ENCODE measurements at regions not wholly inside any gene's neighbourhood (a gene's known extent, or its start where the extent isn't known, plus 50 kb on each side); places are given as distances from the start of the nearest gene placed in this dataset.

DNA sequence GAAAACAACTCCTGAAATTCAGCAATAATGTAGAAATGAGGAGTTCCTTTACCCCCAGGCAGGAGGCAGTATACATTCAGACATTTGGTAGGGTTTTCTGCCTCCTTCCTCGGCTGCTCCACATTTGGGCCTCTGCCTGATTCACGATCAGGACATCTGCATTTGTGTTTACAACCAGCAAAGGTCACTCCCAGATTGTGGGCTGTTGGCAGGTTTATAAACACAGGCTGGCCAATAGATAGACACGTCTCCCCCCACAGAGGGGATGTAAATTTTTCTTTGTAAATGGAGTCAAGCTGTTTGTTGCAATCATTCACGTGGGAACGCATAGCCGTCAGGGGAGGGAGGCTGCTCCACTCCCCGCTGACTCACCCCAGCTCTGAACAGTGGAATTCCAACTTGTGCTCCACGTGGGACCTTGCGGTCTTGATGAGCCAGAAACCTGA, 252.1 kb upstream of the N4BP1 start:
- Histone ChIP-seq H3K79me2 (ENCODE audit: control insufficient read depth, insufficient read depth, low read length) (no peaks in the 10 kb centered on the region), H3K9ac (ENCODE audit: low read length) (no peak overlapping the region), H3K9me3 (ENCODE audit: control extremely low read depth in 1 of 3, control insufficient read depth in 2 of 3, insufficient read depth in 1 of 3, low read length in 2 of 3) (peaks cover 0 to 12% (median 0%) of the 10 kb centered on the region in 3 donors), H4K20me1 (ENCODE audit: control insufficient read depth, insufficient read depth, low read length, poor library complexity, severe bottlenecking) (no peaks in the 10 kb centered on the region), H3K27ac (ENCODE audit: low read length in 2 of 2) (no peak overlapping the region), H3K36me3 (replicated peaks in 1 of 2; ENCODE audit: control extremely low read depth in 1 of 2, control insufficient read depth in 1 of 2, extremely low read depth in 1 of 2, insufficient read depth in 2 of 2, low read length in 1 of 2) (no peaks in the 10 kb centered on the region), H3K4me2 (replicated peaks; ENCODE audit: low read depth, low read length, poor library complexity, severe bottlenecking) (no peak overlapping the region), H3K4me3 (ENCODE audit: control extremely low read depth in 1 of 5, extremely low read depth in 1 of 5, insufficient read depth in 1 of 5, low read depth in 2 of 5, low read length in 4 of 5) (no peak overlapping the region), H3K27me3 (replicated peaks in 1 of 4; ENCODE audit: control extremely low read depth in 1 of 4, control insufficient read depth in 3 of 4, insufficient read depth in 4 of 4, low read length in 3 of 4) (no peaks in the 10 kb centered on the region), H2AFZ (ENCODE audit: insufficient read depth, low read depth, low read length, poor library complexity, severe bottlenecking) (no peak overlapping the region), H3K4me1 (ENCODE audit: control insufficient read depth in 2 of 2, insufficient read depth in 2 of 2, low read length in 2 of 2) (no peaks in the 10 kb centered on the region)
- ChIA-PET CTCF (no interaction called here), POLR2A (no interaction called here)
- Mint-ChIP-seq H3K4me1 (no peaks in the 10 kb centered on the region), H3K27me3 (peaks cover 4% of the 10 kb centered on the region), H3K9me3 (ENCODE audit: insufficient read depth) (peaks cover 2% of the 10 kb centered on the region), H3K27ac (no peak overlapping the region), H3K4me3 (no peak overlapping the region)
- TF ChIP-seq EZH2 (IDR thresholded peaks at IDR 0.05; ENCODE audit: borderline replicate concordance, insufficient read depth, low read depth, low read length, poor library complexity, severe bottlenecking) (no peak), CTCF (IDR thresholded peaks at IDR 0.05) (no peak)
- DNase-seq, result no peak
- no peak for ATAC-seq (ENCODE audit: low read depth)
- intact Hi-C loops (cut with micrococcal nuclease), result no loop called here
- 38% methylated on average over 8 of the region's 9 CpGs for WGBS (ENCODE audit: insufficient coverage)

GRCh38 chr16:48860341-48860740, 250.4 kb upstream of the N4BP1 start:
- TF ChIP-seq EZH2 (IDR thresholded peaks at IDR 0.05; ENCODE audit: borderline replicate concordance, insufficient read depth, low read depth, low read length, poor library complexity, severe bottlenecking) (no peak), CTCF (IDR thresholded peaks at IDR 0.05) (no peak)
- Mint-ChIP-seq H3K27me3 (peaks cover 4% of the 10 kb centered on the region), H3K9me3 (ENCODE audit: insufficient read depth) (peaks cover 2% of the 10 kb centered on the region), H3K27ac (no peak overlapping the region), H3K4me3 (no peak overlapping the region), H3K4me1 (no peaks in the 10 kb centered on the region)
- CTCF ChIA-PET, result no interaction called here
- Histone ChIP-seq H3K27ac (ENCODE audit: low read length in 2 of 2) (no peak overlapping the region), H3K4me1 (ENCODE audit: control insufficient read depth in 2 of 2, insufficient read depth in 2 of 2, low read length in 2 of 2) (no peaks in the 10 kb centered on the region), H3K27me3 (replicated peaks in 1 of 4; ENCODE audit: control extremely low read depth in 1 of 4, control insufficient read depth in 3 of 4, insufficient read depth in 4 of 4, low read length in 3 of 4) (no peaks in the 10 kb centered on the region), H3K36me3 (replicated peaks in 1 of 2; ENCODE audit: control extremely low read depth in 1 of 2, control insufficient read depth in 1 of 2, extremely low read depth in 1 of 2, insufficient read depth in 2 of 2, low read length in 1 of 2) (no peaks in the 10 kb centered on the region), H3K9me3 (ENCODE audit: control extremely low read depth in 1 of 3, control insufficient read depth in 2 of 3, insufficient read depth in 1 of 3, low read length in 2 of 3) (peaks cover 0 to 8% (median 0%) of the 10 kb centered on the region in 3 donors), H3K4me3 (ENCODE audit: control extremely low read depth in 1 of 5, extremely low read depth in 1 of 5, insufficient read depth in 1 of 5, low read depth in 2 of 5, low read length in 4 of 5) (no peak overlapping the region), H3K4me2 (replicated peaks; ENCODE audit: low read depth, low read length, poor library complexity, severe bottlenecking) (no peak overlapping the region), H3K9ac (ENCODE audit: low read length) (no peak overlapping the region), H3K79me2 (ENCODE audit: control insufficient read depth, insufficient read depth, low read length) (no peaks in the 10 kb centered on the region), H4K20me1 (ENCODE audit: control insufficient read depth, insufficient read depth, low read length, poor library complexity, severe bottlenecking) (no peaks in the 10 kb centered on the region), H2AFZ (ENCODE audit: insufficient read depth, low read depth, low read length, poor library complexity, severe bottlenecking) (no peak overlapping the region)
- no CpG with 5 or more reads among the region's 1 CpG for WGBS (ENCODE audit: insufficient coverage)
- ATAC-seq (ENCODE audit: low read depth) (no peak), DNase-seq (no peak)
- intact Hi-C loops (cut with micrococcal nuclease), result no loop called here
- POLR2A ChIA-PET, result no interaction called here

Data from B cell (primary cell).